ENCODE measurements at regions not wholly inside any gene's neighbourhood (a gene's known extent, or its start where the extent isn't known, plus 50 kb on each side); places are given as distances from the start of the nearest gene placed in this dataset.

- ATAC-seq (ENCODE audit: low read depth) (no peak), DNase-seq (no peak)
- intact Hi-C loops (cut with micrococcal nuclease), result no loop called here
- CTCF ChIA-PET, result no interaction called here
- H3K27ac Mint-ChIP-seq, result no peak overlapping the region
- H3K4me3 Mint-ChIP-seq, result no peak overlapping the region
- no peaks in the 10 kb centered on the region for H3K4me1 Mint-ChIP-seq
- POLR2A ChIA-PET, result no interaction called here
- no peaks in the 10 kb centered on the region for H3K36me3 Mint-ChIP-seq (ENCODE audit: low read depth)
- TF ChIP-seq CTCF (IDR thresholded peaks at IDR 0.05), result no peak
- no peaks in the 10 kb centered on the region for H3K9me3 Mint-ChIP-seq
- no peaks in the 10 kb centered on the region for H3K27me3 Mint-ChIP-seq
Observed at GRCh38 chr3:15919971-15920370, 122.2 kb upstream of the ANKRD28 start.

GRCh38 chr3:15923640-15924405 lies 126.0 kb upstream of the ANKRD28 start:
- ATAC-seq (ENCODE audit: low read depth) (no peak), DNase-seq (no peak)
- POLR2A ChIA-PET, result no interaction called here
- no peaks in the 10 kb centered on the region for H3K27me3 Mint-ChIP-seq
- H3K4me3 Mint-ChIP-seq, result no peak overlapping the region
- no peaks in the 10 kb centered on the region for H3K9me3 Mint-ChIP-seq
- no peak overlapping the region for H3K27ac Mint-ChIP-seq
- CTCF ChIA-PET, result no interaction called here
- no peaks in the 10 kb centered on the region for H3K36me3 Mint-ChIP-seq (ENCODE audit: low read depth)
- intact Hi-C loops (cut with micrococcal nuclease), result no loop called here
- no peak for TF ChIP-seq CTCF (IDR thresholded peaks at IDR 0.05)
- no peaks in the 10 kb centered on the region for H3K4me1 Mint-ChIP-seq

- no peaks in the 10 kb centered on the region for H3K36me3 Mint-ChIP-seq (ENCODE audit: low read depth)
- intact Hi-C loops (cut with micrococcal nuclease), result no loop called here
- ATAC-seq (ENCODE audit: low read depth) (no peak), DNase-seq (no peak)
- H3K4me3 Mint-ChIP-seq, result no peak overlapping the region
- no peaks in the 10 kb centered on the region for H3K9me3 Mint-ChIP-seq
- POLR2A ChIA-PET, result no interaction called here
- H3K27me3 Mint-ChIP-seq, result no peaks in the 10 kb centered on the region
- no peaks in the 10 kb centered on the region for H3K4me1 Mint-ChIP-seq
- TF ChIP-seq CTCF (IDR thresholded peaks at IDR 0.05), result no peak
- no peak overlapping the region for H3K27ac Mint-ChIP-seq
- CTCF ChIA-PET, result no interaction called here
Observed at GRCh38 chr3:15924914-15925313, 127.1 kb upstream of the ANKRD28 start.

- no peaks in the 10 kb centered on the region for H3K36me3 Mint-ChIP-seq (ENCODE audit: low read depth)
- DNase-seq, result no peak
- H3K4me1 Mint-ChIP-seq, result no peaks in the 10 kb centered on the region
- no peak overlapping the region for H3K27ac Mint-ChIP-seq
- no peaks in the 10 kb centered on the region for H3K27me3 Mint-ChIP-seq
- no peaks in the 10 kb centered on the region for H3K9me3 Mint-ChIP-seq
- CTCF ChIA-PET, result no interaction called here
- no peak overlapping the region for H3K4me3 Mint-ChIP-seq
- intact Hi-C loops (cut with micrococcal nuclease), result no loop called here
- ATAC-seq (ENCODE audit: low read depth), result no peak
- TF ChIP-seq CTCF (IDR thresholded peaks at IDR 0.05), result no peak
- POLR2A ChIA-PET, result no interaction called here
Observed at GRCh38 chr3:15926871-15927270, 129.1 kb upstream of the ANKRD28 start.

DNA sequence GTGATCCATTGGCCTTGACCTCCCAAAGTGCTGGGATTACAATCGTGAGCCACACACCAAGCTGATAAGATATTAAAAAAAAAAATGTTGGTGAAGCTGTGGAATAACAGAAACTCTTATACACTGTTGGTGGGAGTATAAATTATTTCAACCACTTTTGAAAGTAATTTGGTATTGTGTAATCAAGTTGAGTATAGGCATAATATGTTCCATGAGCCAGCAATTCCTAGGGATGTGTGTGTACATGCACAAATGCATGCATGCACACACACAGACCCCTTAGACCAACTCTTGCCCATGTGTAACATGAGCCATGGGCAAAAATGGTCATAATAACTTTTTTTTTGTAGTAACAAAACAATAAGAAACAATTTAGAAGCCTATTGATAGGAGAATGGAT lies 130.2 kb upstream of the ANKRD28 start:
- no peak overlapping the region for H3K4me3 Mint-ChIP-seq
- ATAC-seq (ENCODE audit: low read depth) (no peak), DNase-seq (no peak)
- ChIA-PET CTCF (no interaction called here), POLR2A (no interaction called here)
- no peaks in the 10 kb centered on the region for H3K27me3 Mint-ChIP-seq
- H3K4me1 Mint-ChIP-seq, result no peaks in the 10 kb centered on the region
- no peak overlapping the region for H3K27ac Mint-ChIP-seq
- intact Hi-C loops (cut with micrococcal nuclease), result no loop called here
- no peak for TF ChIP-seq CTCF (IDR thresholded peaks at IDR 0.05)
- no peaks in the 10 kb centered on the region for H3K36me3 Mint-ChIP-seq (ENCODE audit: low read depth)
- no peaks in the 10 kb centered on the region for H3K9me3 Mint-ChIP-seq

All from activated B cell treated with CpG ODN at 0.5 μM for 24 hours (primary cell).